Ramos (cell line): ENCODE measurements at regions not wholly inside any gene's neighbourhood (a gene's known extent, or its start where the extent isn't known, plus 50 kb on each side); places are given as distances from the start of the nearest gene placed in this dataset.

Source experiments
- in situ Hi-C: fragments of 300-500 bp; cut with MboI; formaldehyde crosslinking; loops from one replicate; pipeline ENCODE4 v1.14.3; 2022; ENCODE audit warnings: low sequenced_read_pairs; ENCODE audit not compliant: unreplicated experiment

DNA sequence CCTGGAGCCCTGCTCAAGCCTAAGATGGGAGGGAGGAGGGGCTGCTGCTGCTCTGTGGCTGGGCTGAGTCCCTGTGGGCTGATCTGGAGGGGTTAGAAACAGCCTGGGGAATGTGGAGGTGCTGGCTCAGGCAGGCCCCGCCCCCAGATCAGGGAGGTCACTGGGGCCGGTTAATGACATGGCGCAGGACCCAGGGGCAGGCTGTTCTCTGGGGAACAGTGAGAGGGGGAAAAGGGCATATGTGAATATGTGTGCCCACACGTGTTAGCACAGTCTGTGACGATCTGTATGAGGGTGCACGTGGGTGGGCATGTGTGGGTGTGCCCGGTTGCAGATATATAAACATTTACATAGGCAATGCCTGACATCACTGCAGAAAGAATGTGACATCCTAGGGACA lies 143.5 kb downstream of the MIAT start:
- in situ Hi-C loops, result no loop called here

DNA sequence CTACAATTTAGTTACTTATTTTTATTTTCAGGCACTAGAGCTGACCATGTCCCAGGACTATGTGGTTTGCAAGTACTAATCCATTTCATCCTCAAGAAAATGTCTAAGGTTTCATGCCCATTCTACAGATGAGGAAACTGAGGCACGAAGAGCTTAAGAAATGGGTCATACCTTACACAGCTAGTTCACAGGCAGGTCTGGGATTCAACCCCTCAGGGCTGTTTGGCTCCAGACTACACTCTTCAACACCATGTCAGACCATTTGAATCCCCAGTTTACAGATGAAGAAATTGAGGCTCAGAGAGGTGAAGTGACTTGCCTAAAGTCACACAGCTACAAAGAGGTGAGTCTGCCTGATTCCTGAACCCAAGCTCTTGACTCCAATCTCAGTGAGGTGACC lies 144.1 kb downstream of the MIAT start:
- in situ Hi-C loops, result no loop called here

DNA sequence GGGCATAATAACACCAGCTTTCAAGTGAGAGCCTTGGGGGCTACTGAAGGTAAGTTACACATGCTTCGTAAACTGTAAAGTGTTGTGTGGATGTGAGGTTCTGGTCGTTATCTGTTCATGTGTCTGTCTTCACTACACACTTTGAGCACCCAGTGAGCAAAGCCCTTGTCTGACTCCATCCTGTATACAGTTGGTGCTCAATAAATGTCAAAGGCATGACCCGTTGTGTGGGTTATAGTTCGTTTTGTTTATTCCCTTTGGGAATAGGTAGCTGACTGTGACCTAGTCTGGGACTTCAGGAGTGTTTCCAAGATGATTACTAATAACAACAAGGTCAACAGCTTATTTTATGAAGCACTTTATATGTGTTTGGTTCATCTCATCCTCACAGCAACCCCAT lies 146.9 kb downstream of the MIAT start:
- in situ Hi-C loops, result no loop called here

DNA sequence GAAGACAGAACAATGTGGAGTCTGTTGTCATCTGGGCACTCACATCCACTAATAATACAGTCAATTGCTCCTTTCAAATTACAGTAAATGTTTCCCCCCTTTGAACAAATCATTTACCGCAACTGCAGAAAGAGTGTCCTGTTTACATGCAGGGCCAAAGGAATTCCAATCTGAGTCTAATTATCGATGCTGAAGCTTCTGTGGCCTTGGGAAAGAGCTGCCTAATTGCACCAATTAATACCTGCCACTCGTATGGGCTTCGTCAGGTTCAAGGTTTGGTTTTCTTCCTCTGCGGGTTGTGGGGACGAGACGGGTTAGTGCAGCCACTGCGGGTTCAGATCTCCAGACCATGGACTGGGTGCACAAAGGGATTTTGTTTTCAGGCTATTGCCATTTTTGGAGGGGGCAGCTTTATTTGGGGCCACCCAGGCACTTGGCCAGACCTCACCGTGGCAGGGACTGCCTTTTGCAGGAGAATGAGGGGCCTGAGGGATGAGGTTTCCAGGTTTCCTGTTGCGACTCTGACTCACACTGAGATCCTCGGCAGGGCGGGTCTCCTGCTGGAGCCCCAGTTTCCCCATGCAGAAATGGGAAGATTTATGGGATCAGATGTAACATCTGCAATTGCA lies 147.6 kb downstream of the MIAT start:
- in situ Hi-C loops, result no loop called here

DNA sequence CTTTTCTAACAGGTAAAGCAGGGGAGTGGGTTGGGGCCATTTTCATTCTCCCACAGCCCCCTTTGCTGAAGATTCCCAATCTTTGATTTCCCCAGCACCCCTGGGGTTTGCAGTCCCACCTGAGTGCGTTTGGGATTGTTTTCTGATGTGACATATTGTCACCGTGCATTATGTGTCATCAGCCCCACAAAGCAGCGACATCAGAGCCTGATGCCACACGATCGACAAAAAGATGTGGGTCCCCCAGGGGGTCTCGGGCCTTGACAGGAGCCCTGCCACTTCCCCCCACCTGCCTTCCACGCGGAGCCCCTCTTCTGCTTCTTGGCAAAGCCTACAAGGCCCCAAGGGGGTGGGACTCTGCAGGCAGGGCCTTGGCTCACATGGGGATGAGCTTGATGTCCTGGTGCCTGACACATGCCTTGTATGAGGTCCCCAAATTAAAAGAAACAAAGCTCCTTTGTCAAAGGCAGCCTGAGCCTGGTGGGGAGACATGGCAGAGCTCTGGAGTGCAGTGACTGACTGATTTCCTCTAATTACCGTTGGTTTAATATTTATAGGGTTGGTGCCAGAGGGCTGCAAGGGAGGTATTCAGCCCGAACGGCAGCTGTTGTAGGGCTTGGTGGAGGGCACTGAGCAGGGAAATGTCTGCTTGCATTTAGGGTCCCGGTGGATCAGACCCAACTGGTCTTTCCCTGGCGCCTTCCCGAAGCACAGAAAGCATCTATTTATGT lies 149.2 kb downstream of the MIAT start:
- in situ Hi-C loops, result no loop called here

DNA sequence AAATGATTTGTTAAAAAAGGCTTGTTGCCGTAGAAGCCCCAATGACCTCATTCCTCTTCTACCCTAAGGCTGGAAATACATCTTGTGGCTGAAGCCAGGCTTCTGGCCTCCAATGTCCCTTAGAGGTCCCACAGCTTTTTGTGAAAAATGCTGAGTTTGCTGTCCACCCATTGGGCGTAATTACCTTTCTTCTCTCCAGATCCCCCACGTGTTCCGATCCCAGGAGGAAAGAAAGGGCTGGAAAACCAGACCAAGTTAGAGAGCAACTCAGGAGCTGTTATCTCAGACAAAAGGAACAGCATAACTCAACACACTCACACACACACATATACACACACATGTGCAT lies 154.2 kb downstream of the MIAT start:
- in situ Hi-C loops, result no loop called here

DNA sequence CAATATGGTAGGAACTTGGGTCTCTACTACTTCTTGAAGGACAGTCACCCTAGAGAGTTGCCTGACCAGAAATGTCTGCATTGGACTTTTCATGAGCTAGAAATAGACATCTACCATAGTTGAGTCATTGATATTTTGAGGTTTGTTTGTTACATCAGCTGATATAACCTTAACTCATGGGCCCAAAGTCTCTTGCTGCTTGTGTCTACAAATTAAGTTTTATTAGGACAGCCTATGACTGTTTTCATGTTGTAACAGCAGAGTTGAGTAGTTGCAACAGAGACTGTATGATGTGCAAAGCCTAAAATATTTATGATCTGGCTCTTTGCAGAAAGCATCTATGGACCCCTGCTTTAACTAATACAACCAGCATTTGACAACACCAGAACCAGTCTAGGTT lies 155.3 kb downstream of the MIAT start:
- in situ Hi-C loops, result no loop called here

DNA sequence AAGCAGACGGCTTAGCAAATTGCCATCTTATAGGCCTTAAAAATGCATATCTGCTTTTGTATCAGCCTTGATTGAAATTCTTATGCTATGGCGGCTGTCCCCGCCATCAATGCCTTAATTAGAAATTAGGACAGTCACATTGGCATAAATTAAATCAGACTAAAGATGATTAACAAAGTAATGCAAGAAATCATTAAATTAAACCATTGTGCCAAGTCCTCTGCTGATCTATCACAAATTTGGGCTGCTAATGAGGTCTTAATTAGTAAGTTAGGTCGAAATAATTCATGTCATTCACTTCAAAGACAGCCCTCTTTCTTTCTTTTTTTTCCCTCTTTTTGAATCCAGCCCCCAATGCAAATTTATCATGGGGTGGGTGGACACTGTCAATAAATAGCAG lies 159.3 kb downstream of the MIAT start:
- in situ Hi-C loops, result no loop called here

DNA sequence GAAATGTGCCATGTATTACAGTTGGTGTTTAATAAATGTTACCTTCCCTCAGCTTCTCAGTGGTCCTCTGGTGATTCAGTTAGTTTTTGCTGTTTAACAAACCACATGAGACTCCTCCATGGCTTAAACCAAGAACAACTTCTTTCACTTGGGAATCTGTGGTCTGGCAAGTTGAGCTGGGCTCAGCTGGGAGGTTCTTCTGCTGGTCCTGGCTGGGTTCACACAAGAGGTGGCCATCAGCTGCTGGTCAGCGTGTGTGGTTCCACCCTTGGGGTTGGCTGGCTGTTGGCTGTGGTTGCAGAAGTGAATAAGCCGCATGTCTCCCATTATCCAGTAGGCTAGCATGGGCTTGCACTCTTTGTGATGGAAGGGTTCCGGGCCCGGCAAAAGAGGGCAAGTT lies 160.5 kb downstream of the MIAT start:
- in situ Hi-C loops, result no loop called here

DNA sequence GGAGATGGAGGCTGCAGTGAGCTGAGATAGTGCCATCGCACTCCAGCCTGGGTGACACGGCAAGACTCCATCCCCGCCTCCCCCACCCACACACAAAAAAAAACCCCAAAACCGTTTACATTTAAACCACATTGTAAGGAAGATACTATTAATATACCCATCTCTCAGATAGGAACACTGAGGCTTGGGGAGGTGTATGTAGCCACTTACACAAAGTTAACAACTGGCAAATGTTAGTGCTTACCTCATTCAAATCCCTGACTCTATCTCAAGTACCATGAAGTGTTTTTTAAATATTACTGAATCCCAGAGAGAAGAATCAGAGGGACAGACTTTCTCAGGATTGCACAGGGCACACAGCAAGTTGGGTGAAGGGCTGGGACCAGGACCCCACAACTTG lies 164.5 kb downstream of the MIAT start:
- in situ Hi-C loops, result no loop called here

DNA sequence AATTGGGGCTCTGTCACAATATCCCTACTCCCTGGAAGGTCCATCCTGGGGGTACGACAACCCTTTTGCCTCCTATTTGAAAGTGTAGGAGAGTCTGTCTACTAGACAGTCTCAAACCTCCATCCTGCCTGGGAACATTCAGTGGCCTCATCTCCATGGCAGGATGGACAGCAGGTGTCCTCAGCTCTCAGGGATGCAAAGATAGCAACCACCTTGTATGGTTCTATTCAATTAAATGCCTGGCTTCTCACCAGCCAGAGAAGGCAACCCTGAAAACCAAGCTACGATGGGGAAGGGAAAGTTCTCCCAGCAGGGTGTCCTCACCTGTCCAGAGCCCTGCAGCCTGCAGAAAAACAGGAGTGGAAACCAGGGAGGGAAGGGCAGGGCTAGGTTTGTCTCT lies 164.9 kb downstream of the MIAT start:
- in situ Hi-C loops, result no loop called here

DNA sequence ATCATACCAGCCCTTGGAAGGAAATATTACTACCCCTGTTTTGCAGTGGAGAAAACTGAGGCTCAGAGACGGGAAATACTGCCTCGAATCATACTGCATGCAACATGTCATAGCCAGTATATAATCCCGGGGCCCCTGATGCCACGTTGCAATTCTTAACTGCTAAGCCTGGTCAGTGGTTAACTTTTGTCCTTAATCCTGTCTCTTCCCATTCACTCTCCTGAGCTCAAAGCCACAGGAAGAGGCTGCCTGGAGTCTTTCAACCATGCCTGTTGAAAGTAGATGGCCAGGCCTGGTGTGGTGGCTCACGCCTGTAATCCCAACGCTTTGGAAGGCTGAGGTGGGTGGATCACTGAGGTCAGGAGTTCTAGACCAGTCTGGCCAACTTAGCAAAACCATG lies 166.6 kb downstream of the MIAT start:
- in situ Hi-C loops, result no loop called here

DNA sequence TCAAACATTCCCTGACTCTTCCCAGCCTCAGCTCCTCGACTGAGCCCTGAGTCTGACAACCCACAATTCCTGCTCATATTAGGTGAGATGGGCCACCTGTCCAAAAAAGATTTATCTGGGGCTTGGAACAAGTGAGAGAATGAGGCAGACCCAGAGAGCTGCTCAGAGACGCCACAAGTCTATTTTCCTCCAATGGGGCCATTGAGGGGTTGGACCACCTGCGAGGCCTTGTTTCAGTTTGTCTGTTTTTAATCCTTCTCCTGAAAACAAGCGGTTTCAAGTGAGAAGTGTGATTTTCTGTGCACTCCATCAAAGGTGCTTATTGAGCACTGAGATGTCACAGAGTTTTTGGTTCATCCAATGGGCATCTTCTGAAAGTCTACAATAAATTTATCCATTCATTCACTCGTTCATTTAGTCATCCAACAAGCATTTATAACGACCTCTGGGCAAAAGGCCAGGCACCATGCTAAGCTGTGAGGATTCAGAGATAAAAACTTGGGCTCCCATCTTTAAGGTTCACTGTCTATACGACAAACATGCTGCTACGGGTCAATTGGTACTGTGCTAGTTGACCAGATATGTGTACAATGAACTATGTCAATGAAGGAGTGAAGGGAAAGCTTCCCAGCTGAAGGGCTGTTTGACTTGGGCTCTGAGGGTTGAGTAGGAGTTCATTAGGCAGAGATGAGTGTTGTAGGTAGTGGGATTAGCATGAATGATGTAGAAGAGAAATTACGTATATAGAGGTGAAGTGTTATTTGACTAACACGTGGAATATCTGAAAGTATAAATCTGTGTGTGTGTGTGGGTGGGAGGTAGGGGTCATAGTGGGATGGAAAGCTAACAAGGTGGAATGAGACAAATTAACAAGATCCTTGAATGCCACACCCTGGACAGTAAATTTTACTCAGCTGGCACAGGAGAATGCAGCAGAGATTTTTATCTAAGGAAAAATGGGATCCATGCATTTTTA lies 168.9 kb downstream of the MIAT start:
- in situ Hi-C loops, result no loop called here

DNA sequence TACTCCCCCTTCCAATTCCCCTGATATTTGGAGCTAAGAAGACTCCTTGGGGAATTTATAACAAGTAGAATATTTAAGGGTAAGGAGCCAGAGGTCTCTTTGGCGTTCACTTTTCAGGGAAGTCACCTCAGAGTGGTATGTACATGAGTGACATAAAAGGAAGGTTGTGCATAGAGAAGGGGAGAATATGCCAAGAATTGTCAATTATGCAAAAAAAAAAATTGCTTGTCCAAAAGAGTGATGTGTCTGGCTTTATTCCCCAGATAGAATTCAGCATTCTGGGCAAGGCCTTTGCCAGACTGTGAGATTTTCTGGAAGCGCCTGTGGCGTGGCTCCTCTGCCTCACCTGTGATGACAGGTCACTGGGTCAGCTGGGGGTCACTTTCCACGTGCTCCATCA lies 170.2 kb downstream of the MIAT start:
- in situ Hi-C loops, result no loop called here

DNA sequence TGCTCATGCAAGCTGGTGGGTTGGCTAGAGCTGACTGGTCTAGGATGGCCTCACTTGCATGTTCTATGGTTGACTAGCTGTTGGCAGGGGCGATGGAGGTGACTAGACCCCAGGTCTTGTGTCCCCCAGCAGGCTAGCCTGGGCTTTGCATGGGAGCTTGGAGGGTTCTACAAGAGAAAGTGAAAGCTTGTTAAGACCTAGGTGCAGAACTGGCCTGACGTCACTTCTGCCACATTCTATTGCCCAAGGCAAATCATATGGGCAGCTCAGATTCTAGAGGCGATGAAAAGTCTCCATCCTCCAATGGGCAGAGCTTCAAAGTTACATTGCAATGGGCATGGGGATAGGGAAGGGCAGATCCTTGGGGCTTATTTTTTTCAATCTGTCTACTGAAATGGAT lies 170.9 kb downstream of the MIAT start:
- in situ Hi-C loops, result no loop called here

DNA sequence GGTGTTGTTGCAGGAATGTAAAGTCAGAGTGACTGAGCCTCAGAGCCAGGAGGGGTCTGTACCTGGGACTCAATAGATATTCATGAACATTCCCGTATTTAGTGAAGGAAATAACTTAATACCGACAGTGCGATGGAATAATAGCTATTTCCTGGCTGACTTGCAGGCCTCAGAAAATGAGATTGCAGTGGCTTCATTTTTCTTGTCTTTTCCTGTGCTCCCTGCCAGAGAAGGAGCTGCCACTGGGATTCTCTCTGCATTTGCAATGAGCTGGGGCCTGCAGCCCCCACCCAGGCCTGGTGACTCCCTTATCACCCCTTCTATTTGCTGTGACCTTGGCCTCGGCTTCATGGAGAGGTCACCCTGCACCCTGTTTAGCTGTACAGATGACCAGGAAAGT lies 173.4 kb downstream of the MIAT start:
- in situ Hi-C loops, result no loop called here

DNA sequence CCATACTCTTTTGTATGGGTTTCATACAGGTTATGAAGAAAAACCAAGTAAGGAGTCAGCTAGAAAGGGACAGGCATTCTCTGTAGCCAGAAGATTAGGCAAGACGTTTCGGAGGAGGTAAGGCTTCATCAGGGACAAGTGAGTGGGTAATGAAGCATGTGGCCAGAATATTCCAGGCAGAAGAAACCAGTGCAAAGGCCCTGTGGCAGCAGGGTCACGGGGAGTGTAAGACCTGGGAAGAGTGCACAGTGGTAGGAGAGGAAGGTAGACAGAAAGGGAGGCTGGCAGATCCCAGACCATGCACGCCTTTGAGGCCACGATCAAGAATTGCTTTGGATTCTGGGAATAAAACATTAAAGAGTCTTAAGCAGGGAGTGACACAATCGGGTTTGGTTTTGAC lies 177.6 kb downstream of the MIAT start:
- in situ Hi-C loops, result no loop called here

DNA sequence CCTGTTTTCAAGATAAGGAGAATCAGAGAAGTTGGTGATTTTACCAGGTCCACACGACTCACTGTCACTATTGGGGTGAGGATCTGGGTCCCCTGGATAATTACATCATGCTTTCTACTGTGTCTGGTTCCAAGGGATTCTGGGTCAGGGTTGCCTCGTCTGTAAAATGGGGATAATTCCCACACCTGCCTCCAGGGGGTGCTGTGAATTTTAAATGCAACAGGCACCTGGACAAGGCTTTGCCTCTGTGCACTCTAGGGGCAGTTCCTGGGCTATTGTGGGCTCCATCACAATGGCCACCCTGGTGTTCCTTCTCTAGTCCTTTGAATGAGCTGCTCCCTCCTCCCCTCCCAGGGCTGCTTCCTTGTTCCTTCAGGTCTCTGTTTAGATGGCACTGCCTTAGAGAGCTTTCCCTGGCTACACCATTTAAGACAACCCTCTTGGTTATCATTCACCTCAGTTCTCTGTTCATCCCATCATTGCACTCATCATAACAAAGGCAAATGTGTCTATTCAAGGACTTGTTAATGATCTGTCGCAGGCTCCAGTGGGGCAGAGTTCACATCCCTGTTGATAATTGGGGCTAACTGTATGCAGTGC lies 178.6 kb downstream of the MIAT start:
- in situ Hi-C loops, result no loop called here

DNA sequence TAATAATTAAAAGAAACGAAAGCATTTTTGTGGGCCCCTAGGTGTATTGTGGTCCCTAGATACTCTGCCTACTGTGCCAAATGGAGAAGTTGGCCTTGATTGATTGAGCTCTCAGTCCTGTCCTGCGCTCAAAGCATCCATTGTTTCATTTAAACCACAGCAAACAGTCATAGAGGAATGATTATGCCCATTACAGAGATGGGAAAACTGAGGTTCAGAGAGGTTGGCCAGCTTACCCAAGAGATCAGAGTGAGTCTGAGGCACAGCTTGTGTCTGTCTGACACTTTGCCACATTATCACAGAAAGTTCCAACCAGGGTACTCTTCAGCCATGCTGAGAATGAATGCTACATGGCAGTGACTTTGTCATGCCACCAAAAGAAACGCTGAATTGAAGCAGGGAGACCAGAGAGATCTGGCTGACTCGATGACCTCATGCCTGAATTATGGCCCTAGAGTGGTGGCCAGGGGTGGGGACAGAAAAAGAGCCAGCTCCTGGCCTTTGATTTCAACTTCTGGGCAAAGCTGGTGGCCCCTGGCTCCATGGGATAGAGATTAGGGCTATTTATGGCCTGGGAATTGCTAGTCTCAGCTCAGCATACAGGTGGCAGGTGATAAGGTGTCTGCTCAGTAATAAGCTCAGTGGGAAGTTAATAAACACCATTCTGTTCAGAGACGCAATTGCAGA lies 180.5 kb downstream of the MIAT start:
- in situ Hi-C loops, result no loop called here

DNA sequence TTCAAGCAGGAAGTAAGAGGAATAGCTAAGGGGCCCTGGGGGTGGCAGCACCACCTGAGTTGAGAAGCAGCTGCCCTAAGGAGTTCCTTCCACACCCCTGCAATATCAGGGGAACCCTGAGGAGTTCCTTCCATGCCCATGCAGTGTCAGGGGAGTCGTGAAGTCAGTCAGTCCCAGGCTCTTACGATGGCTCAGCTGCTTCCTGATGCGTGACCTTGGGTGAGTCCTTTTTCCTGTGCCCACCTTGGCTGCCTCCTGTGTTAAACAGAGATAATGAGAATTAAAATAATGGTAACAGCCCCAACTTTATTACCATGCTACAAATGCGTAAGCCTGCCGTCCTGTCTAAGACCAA lies 181.1 kb downstream of the MIAT start:
- in situ Hi-C loops, result no loop called here
